ENCODE measurements at regions not wholly inside any gene's neighbourhood (a gene's known extent, or its start where the extent isn't known, plus 50 kb on each side); places are given as distances from the start of the nearest gene placed in this dataset.

DNA sequence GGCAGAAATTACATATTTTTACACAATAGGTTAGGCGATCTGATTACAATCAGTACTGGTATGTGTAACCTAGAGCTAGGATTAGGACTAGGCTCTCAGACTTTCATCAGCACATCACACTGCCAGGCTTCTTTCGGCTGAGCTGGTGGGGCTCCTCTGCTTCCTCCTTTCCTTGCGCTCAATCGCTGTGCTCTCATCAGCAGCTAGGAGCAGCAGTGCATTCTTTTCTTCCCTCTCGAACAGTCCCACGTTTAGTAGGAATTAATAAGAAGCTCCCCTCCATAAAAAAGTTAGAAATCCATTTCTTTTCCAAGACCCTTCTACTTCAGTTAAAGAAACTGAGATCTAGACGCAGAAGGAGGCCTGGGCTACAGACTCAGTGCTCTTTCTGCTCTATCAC is 350.4 kb downstream of the SPRY1 start:
- TF ChIP-seq, protein P1, sequence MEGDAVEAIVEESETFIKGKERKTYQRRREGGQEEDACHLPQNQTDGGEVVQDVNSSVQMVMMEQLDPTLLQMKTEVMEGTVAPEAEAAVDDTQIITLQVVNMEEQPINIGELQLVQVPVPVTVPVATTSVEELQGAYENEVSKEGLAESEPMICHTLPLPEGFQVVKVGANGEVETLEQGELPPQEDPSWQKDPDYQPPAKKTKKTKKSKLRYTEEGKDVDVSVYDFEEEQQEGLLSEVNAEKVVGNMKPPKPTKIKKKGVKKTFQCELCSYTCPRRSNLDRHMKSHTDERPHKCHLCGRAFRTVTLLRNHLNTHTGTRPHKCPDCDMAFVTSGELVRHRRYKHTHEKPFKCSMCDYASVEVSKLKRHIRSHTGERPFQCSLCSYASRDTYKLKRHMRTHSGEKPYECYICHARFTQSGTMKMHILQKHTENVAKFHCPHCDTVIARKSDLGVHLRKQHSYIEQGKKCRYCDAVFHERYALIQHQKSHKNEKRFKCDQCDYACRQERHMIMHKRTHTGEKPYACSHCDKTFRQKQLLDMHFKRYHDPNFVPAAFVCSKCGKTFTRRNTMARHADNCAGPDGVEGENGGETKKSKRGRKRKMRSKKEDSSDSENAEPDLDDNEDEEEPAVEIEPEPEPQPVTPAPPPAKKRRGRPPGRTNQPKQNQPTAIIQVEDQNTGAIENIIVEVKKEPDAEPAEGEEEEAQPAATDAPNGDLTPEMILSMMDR (optimal IDR thresholded peaks at IDR 0.05 in 1 of 3, IDR thresholded peaks at IDR 0.05 in 1 of 3, conservative IDR thresholded peaks at IDR 0.05 in 1 of 3; ENCODE audit: extremely low read depth in 1 of 3, insufficient read depth in 2 of 3, low read length in 3 of 3), result peak in 1 of 3 experiments; percentile 5
- TF ChIP-seq EZH2 (IDR thresholded peaks at IDR 0.05; ENCODE audit: low read length), result no peak
